H54 (cell line): ENCODE measurements at regions not wholly inside any gene's neighbourhood (a gene's known extent, or its start where the extent isn't known, plus 50 kb on each side); places are given as distances from the start of the nearest gene placed in this dataset.

Experiments used
- DNase-seq: peaks from one replicate; pipeline ENCODE4 v3.0.0; 2011; ENCODE audit warnings: low spot score, mixed read lengths; ENCODE audit not compliant: insufficient read length
- FAIRE-seq: peaks from 3 replicates; lab custom pipeline; 2011; peaks lifted over from hg19 to GRCh38; lab: Jason Lieb, UNC
- POLR2A ChIP-seq: IDR thresholded peaks from 2 replicates; pipeline ENCODE4 v1.6.1; 2011; ENCODE audit warnings: low read depth, mild to moderate bottlenecking, low read length

- FAIRE-seq (no peak), DNase-seq (no peak)
- no peak for TF ChIP-seq POLR2A
Observed at GRCh38 chrX:11970578-11971359, 167.5 kb upstream of the FRMPD4 start.

- no peak for TF ChIP-seq POLR2A
- no peak for FAIRE-seq
- DNase-seq, result no peak
Observed at GRCh38 chrX:11976663-11977062, 161.6 kb upstream of the FRMPD4 start.

DNA sequence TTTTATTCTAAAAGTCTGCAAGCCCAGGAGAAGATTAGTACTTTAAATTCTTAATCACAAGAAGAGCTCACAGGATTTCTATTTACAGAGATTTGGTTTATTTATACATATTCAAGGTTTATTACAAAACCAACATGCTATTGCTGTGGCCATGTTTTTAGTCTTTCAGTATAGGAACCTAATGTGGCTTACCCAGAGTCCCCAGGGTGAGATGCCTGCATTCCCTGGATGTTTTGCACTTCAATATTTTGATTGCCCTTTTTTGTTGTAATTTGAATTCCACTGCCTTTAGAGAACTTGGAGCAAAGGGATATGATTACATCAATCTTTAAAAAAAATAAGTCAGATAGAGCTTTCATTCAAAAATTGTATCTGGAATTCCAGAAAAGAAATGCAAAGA lies 146.0 kb upstream of the FRMPD4 start:
- FAIRE-seq, result no peak
- DNase-seq, result no peak
- TF ChIP-seq POLR2A, result no peak

DNA sequence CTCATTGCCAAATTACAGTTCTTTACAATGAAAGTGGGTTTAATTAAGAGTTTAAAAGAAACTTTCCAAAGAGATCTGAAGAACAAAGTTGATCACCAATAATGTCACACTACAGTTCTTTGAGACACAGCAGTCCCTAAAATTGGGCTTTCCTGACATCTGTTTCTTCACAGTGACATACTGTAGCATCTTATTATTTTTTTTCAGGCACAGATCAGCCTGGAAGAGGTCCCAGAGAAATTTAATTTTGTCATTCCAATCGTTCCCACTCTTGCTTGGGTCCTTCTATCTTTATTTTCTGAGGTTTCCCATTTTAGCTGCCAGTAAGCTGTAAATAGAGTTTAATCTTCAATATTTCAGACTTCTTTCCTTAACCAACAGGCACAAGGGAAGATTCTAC lies 143.1 kb upstream of the FRMPD4 start:
- no peak for FAIRE-seq
- TF ChIP-seq POLR2A, result no peak
- DNase-seq, result no peak

- no peak for DNase-seq
- no peak for FAIRE-seq
- no peak for TF ChIP-seq POLR2A
Observed at GRCh38 chrX:11996810-11997209, 141.5 kb upstream of the FRMPD4 start.

DNA sequence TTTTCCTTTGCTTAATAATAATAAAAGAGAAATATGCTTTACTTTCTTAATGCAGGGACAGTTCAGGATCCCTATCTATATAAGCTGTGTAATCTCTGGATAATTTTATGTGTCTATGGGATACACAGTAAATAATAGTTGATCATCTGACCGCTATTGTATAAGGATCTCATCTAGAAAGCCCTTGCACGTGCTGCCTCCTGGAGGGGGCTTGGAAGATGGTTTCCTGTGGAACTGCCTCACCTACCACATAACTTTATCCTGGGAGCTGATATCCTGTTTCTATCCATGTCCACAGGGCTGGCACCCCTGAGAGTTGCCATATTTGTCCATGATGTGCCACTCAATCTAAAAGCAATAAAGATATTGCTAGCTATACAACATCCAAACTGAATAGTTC lies 139.3 kb upstream of the FRMPD4 start:
- no peak for DNase-seq
- no peak for FAIRE-seq
- TF ChIP-seq POLR2A, result no peak

DNA sequence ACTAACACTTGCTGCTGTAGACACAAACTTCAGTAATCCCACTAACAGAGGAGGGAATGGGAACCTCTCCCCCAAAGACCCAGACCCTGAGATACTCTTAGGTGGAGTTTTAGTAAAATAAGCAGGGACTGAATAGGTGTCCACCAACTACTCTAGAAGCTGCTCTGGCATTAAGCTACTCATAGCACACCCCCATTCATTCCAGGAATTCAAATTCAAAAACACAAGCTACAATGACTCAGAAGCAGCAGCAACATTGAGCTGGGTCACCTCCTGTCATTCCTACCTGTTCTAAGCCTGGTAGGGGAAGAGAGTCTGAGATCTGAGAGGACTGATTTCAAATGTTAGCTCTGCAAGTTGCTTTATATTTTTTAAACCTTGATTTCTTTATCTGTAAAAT lies 135.4 kb upstream of the FRMPD4 start:
- DNase-seq (no peak), FAIRE-seq (no peak)
- TF ChIP-seq POLR2A, result no peak

GRCh38 chrX:12007881-12008280 lies 130.4 kb upstream of the FRMPD4 start:
- FAIRE-seq (peak; percentile 84), DNase-seq (no peak)
- TF ChIP-seq POLR2A, result no peak

DNA sequence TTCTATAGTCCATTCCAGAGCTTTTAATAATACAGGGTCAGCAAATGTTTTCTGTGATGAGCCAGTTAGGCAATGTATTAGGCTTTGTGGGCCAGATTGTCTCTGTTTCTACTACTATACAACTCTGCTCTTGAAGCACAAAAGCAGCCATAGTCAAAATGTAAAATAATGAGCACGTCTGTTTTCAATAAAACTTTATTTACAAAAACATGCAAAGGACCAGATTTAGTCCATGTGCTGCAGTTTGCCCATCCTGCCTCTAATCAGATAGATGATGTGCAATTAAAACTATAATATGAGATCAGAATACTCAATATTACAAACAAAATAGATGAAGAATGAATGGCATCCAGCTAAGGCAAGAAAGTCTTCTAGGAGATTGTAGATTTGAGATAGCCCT lies 127.8 kb upstream of the FRMPD4 start:
- DNase-seq (no peak), FAIRE-seq (no peak)
- no peak for TF ChIP-seq POLR2A

DNA sequence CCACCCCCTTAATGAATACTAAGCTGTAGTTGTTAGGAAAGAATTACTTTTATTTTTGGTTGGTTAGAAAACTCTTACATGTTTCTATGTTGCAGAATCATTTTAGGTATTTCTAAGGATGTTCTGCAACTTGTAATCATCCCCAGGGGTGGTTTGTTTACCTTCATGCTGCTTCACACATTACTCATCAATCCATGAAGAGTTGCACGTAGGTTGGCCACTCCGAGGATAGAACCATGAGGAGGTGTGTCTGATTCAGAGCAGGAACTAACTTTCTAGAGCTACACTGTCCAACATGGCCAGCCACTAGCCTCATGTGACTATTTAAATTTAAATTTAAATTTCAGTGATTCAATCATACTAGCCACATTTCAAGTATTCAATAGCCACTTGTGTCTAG lies 127.2 kb upstream of the FRMPD4 start:
- DNase-seq (no peak), FAIRE-seq (no peak)

DNA sequence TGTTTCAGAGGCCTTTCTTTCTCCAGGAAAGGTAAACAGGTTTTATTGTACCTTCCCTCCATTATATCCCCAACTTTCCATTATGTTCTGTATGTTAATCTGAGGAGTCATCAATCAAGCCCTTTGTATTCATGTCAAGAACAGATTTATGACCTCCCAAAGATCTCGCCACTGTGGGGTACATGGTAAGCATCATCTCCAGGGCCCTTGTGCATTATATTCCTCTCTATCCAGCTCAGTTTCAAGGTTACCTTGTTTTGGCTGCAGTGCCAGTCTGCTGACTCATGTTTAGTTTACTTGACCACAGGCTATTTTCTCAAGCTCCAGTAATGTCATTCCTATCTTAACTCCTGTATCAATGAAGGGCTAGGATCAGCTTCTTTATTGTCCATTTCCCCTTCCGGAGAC lies 125.1 kb upstream of the FRMPD4 start:
- FAIRE-seq (no peak), DNase-seq (no peak)
- TF ChIP-seq POLR2A, result no peak

More for the DNA sequence above, 127.2 kb upstream of the FRMPD4 start:
- no peak for TF ChIP-seq POLR2A

DNA sequence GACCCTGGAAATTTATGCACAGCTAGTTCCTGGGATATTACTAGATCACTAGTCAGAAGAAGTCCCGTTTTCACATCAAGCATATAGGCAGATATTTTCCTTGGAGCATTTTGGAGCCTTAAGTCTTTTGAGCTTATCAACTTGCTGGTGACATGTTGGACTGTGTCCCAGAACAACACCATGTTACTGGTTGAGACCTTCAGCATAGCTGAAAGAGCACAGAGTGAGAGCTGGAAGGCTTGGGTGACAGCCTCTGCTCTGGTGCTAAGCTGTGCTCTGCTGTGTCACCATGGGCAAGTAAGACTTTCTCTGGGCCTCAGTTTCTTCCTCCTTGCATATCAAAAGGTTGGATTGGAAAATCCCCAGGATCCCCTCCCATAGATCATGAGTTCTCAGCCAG lies 116.6 kb upstream of the FRMPD4 start:
- DNase-seq, result no peak
- no peak for TF ChIP-seq POLR2A
- FAIRE-seq, result no peak

- DNase-seq (no peak), FAIRE-seq (no peak)
- TF ChIP-seq POLR2A, result no peak
Observed at GRCh38 chrX:12026481-12026880, 111.8 kb upstream of the FRMPD4 start.

DNA sequence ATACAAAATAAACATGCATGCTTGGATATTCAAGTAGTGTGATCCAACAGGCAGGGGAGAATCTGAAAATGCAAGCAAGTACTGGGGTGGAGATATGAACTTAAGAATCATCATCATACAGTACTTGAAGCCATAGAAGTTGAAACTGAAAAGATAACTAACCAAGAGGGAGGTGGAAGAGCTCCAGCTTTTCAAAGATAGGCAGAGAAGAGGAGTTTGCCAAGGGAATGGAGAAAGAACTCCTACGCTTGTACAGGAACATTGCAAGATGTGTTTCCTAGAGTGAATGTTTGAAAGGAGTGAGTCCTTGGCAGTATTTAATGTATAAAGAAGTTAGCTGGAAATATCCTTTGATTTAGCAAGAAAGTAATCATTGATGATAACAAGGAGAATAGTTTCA lies 106.2 kb upstream of the FRMPD4 start:
- DNase-seq (no peak), FAIRE-seq (no peak)
- TF ChIP-seq POLR2A, result no peak

DNA sequence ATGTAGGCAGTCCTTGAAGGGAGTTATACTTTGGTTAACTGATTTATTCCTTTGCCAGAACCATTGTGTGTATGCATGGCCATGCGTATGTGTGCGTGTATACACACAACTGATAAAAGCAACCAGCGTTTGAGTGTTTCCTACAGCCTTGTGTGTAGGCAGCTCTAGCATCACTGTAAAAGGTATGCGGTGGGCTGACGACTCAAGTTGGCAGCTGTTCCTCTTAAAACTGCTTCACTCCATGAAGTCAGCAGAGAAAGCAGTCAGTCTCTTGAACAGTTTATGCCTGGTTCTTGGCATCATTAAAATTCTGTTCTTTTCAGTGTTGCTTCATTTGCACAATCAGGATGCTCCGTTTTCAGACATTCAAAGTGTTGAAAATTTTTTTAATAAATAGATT lies 103.5 kb upstream of the FRMPD4 start:
- no peak for FAIRE-seq
- DNase-seq, result no peak

More for the DNA sequence above, 103.5 kb upstream of the FRMPD4 start:
- no peak for TF ChIP-seq POLR2A
